ENCODE measurements at regions not wholly inside any gene's neighbourhood (a gene's known extent, or its start where the extent isn't known, plus 50 kb on each side); places are given as distances from the start of the nearest gene placed in this dataset.
"Not testable (repeated sequence)": the region's sequence is repeated elsewhere in the genome, so short reads cannot be mapped to it uniquely, and the experiment has no call there.

GRCh38 chr6:101125380-101125971, 244.3 kb upstream of the ASCC3 start:
- H3K9me3 Mint-ChIP-seq = no peaks in the 10 kb centered on the region
- CTCF ChIA-PET = no interaction called here
- no peaks in the 10 kb centered on the region for H3K36me3 Mint-ChIP-seq (ENCODE audit: low read depth)

GRCh38 chr6:101126501-101126900, 245.4 kb upstream of the ASCC3 start:
- H3K9me3 Mint-ChIP-seq = no peaks in the 10 kb centered on the region
- intact Hi-C loops (cut with micrococcal nuclease) = no loop called here
- no peak overlapping the region for H3K4me3 Mint-ChIP-seq
- CTCF ChIA-PET = no interaction called here
- peaks cover 3% of the 10 kb centered on the region for H3K27me3 Mint-ChIP-seq (ENCODE audit: low read depth)
- H3K4me1 Mint-ChIP-seq (ENCODE audit: low read depth) = no peaks in the 10 kb centered on the region
- H3K36me3 Mint-ChIP-seq (ENCODE audit: low read depth) = no peaks in the 10 kb centered on the region
- no peak for DNase-seq
- H3K27ac Mint-ChIP-seq = no peak overlapping the region

More at GRCh38 chr6:101125380-101125971, 244.3 kb upstream of the ASCC3 start:
- Mint-ChIP-seq H3K27me3 (ENCODE audit: low read depth) (peaks cover 3% of the 10 kb centered on the region), H3K27ac (no peak overlapping the region), H3K4me1 (ENCODE audit: low read depth) (no peaks in the 10 kb centered on the region), H3K4me3 (no peak overlapping the region)
- no peak for DNase-seq
- intact Hi-C loops (cut with micrococcal nuclease) = no loop called here

GRCh38 chr6:101129851-101130250, 248.7 kb upstream of the ASCC3 start:
- intact Hi-C loops (cut with micrococcal nuclease) = no loop called here

GRCh38 chr6:101146389-101146788, 247.1 kb upstream of the GRIK2 start:
- no peaks in the 10 kb centered on the region for H3K4me1 Mint-ChIP-seq (ENCODE audit: low read depth)
- intact Hi-C loops (cut with micrococcal nuclease) = no loop called here
- no peak overlapping the region for H3K4me3 Mint-ChIP-seq
- CTCF ChIA-PET = no interaction called here
- no peak for DNase-seq
- H3K27me3 Mint-ChIP-seq (ENCODE audit: low read depth) = no peaks in the 10 kb centered on the region
- no peaks in the 10 kb centered on the region for H3K9me3 Mint-ChIP-seq
- no peaks in the 10 kb centered on the region for H3K36me3 Mint-ChIP-seq (ENCODE audit: low read depth)
- H3K27ac Mint-ChIP-seq = no peak overlapping the region

More at GRCh38 chr6:101129851-101130250, 248.7 kb upstream of the ASCC3 start:
- no peak overlapping the region for H3K4me3 Mint-ChIP-seq
- no peak overlapping the region for H3K27ac Mint-ChIP-seq
- H3K4me1 Mint-ChIP-seq (ENCODE audit: low read depth) = no peaks in the 10 kb centered on the region
- no peak for DNase-seq
- H3K36me3 Mint-ChIP-seq (ENCODE audit: low read depth) = no peaks in the 10 kb centered on the region
- CTCF ChIA-PET = no interaction called here
- no peaks in the 10 kb centered on the region for H3K9me3 Mint-ChIP-seq
- peaks cover 3% of the 10 kb centered on the region for H3K27me3 Mint-ChIP-seq (ENCODE audit: low read depth)

GRCh38 chr6:101150226-101150625, 243.3 kb upstream of the GRIK2 start:
- no peaks in the 10 kb centered on the region for H3K4me1 Mint-ChIP-seq (ENCODE audit: low read depth)
- H3K9me3 Mint-ChIP-seq = peaks cover 2% of the 10 kb centered on the region
- intact Hi-C loops (cut with micrococcal nuclease) = no loop called here
- H3K27ac Mint-ChIP-seq = no peak overlapping the region
- no peaks in the 10 kb centered on the region for H3K27me3 Mint-ChIP-seq (ENCODE audit: low read depth)
- CTCF ChIA-PET = no interaction called here
- no peak for DNase-seq
- no peaks in the 10 kb centered on the region for H3K36me3 Mint-ChIP-seq (ENCODE audit: low read depth)
- H3K4me3 Mint-ChIP-seq = no peak overlapping the region

GRCh38 chr6:101157638-101158037, 235.9 kb upstream of the GRIK2 start:
- CTCF ChIA-PET; H3K27ac Mint-ChIP-seq; DNase-seq; H3K9me3 Mint-ChIP-seq; H3K4me1 Mint-ChIP-seq (ENCODE audit: low read depth); intact Hi-C loops (cut with micrococcal nuclease); H3K27me3 Mint-ChIP-seq (ENCODE audit: low read depth); H3K4me3 Mint-ChIP-seq; H3K36me3 Mint-ChIP-seq (ENCODE audit: low read depth): not testable (repeated sequence)

- DNase-seq = no peak
- CTCF ChIA-PET = no interaction called here
- H3K4me1 Mint-ChIP-seq (ENCODE audit: low read depth) = no peaks in the 10 kb centered on the region
- no peak overlapping the region for H3K4me3 Mint-ChIP-seq
- H3K27ac Mint-ChIP-seq = no peak overlapping the region
- intact Hi-C loops (cut with micrococcal nuclease) = no loop called here
- H3K27me3 Mint-ChIP-seq (ENCODE audit: low read depth) = no peaks in the 10 kb centered on the region
- no peaks in the 10 kb centered on the region for H3K9me3 Mint-ChIP-seq
- H3K36me3 Mint-ChIP-seq (ENCODE audit: low read depth) = no peaks in the 10 kb centered on the region
Measured at GRCh38 chr6:101163611-101164010, 229.9 kb upstream of the GRIK2 start.

GRCh38 chr6:101167638-101168037, 225.9 kb upstream of the GRIK2 start:
- H3K4me1 Mint-ChIP-seq (ENCODE audit: low read depth) = no peaks in the 10 kb centered on the region
- H3K4me3 Mint-ChIP-seq = no peak overlapping the region
- H3K9me3 Mint-ChIP-seq = peaks cover 15% of the 10 kb centered on the region
- no peak overlapping the region for H3K27ac Mint-ChIP-seq
- intact Hi-C loops (cut with micrococcal nuclease) = no loop called here
- H3K36me3 Mint-ChIP-seq (ENCODE audit: low read depth) = no peaks in the 10 kb centered on the region
- H3K27me3 Mint-ChIP-seq (ENCODE audit: low read depth) = no peaks in the 10 kb centered on the region
- CTCF ChIA-PET = no interaction called here
- no peak for DNase-seq

GRCh38 chr6:101171049-101171448, 222.5 kb upstream of the GRIK2 start:
- CTCF ChIA-PET = interaction anchor here (0.7 kb wide), 1 partner anchor 147 kb away, joined by 3 read pairs; no protein-coding TSS in a partner anchor

GRCh38 chr6:101178748-101179147, 214.8 kb upstream of the GRIK2 start:
- no peaks in the 10 kb centered on the region for H3K4me1 Mint-ChIP-seq (ENCODE audit: low read depth)
- CTCF ChIA-PET = no interaction called here
- no peaks in the 10 kb centered on the region for H3K27me3 Mint-ChIP-seq (ENCODE audit: low read depth)
- peaks cover 2% of the 10 kb centered on the region for H3K9me3 Mint-ChIP-seq
- intact Hi-C loops (cut with micrococcal nuclease) = no loop called here
- H3K27ac Mint-ChIP-seq = no peak overlapping the region
- no peaks in the 10 kb centered on the region for H3K36me3 Mint-ChIP-seq (ENCODE audit: low read depth)
- no peak overlapping the region for H3K4me3 Mint-ChIP-seq
- DNase-seq = no peak

More at GRCh38 chr6:101171049-101171448, 222.5 kb upstream of the GRIK2 start:
- H3K27me3 Mint-ChIP-seq (ENCODE audit: low read depth); H3K4me1 Mint-ChIP-seq (ENCODE audit: low read depth); H3K27ac Mint-ChIP-seq; H3K4me3 Mint-ChIP-seq; H3K36me3 Mint-ChIP-seq (ENCODE audit: low read depth); DNase-seq; intact Hi-C loops (cut with micrococcal nuclease): not testable (repeated sequence)
- peaks cover 17% of the 10 kb centered on the region for H3K9me3 Mint-ChIP-seq

GRCh38 chr6:101181006-101181405, 212.5 kb upstream of the GRIK2 start:
- CTCF ChIA-PET = no interaction called here
- H3K27me3 Mint-ChIP-seq (ENCODE audit: low read depth) = no peaks in the 10 kb centered on the region
- intact Hi-C loops (cut with micrococcal nuclease) = no loop called here
- H3K9me3 Mint-ChIP-seq = no peaks in the 10 kb centered on the region
- H3K36me3 Mint-ChIP-seq (ENCODE audit: low read depth) = no peaks in the 10 kb centered on the region
- DNase-seq = no peak
- no peak overlapping the region for H3K4me3 Mint-ChIP-seq
- H3K27ac Mint-ChIP-seq = no peak overlapping the region
- H3K4me1 Mint-ChIP-seq (ENCODE audit: low read depth) = no peaks in the 10 kb centered on the region

GRCh38 chr6:101188285-101188798, 205.2 kb upstream of the GRIK2 start:
- H3K27me3 Mint-ChIP-seq (ENCODE audit: low read depth) = not testable (repeated sequence)

GRCh38 chr6:101195588-101195987, 197.9 kb upstream of the GRIK2 start:
- Mint-ChIP-seq H3K27me3 (ENCODE audit: low read depth) (no peaks in the 10 kb centered on the region), H3K4me3 (no peak overlapping the region), H3K9me3 (peaks cover 2% of the 10 kb centered on the region), H3K36me3 (ENCODE audit: low read depth) (no peaks in the 10 kb centered on the region), H3K27ac (no peak overlapping the region), H3K4me1 (ENCODE audit: low read depth) (no peaks in the 10 kb centered on the region)
- DNase-seq = no peak
- intact Hi-C loops (cut with micrococcal nuclease) = no loop called here
- CTCF ChIA-PET = no interaction called here

More at GRCh38 chr6:101188285-101188798, 205.2 kb upstream of the GRIK2 start:
- intact Hi-C loops (cut with micrococcal nuclease); H3K4me1 Mint-ChIP-seq (ENCODE audit: low read depth); CTCF ChIA-PET; H3K27ac Mint-ChIP-seq; DNase-seq; H3K9me3 Mint-ChIP-seq; H3K4me3 Mint-ChIP-seq; H3K36me3 Mint-ChIP-seq (ENCODE audit: low read depth): not testable (repeated sequence)

All from activated naive CD4-positive, alpha-beta T cell treated with anti-CD3 and anti-CD28 coated beads for 36 hours (primary cell).